GM23338 (cell line): ENCODE measurements at regions not wholly inside any gene's neighbourhood (a gene's known extent, or its start where the extent isn't known, plus 50 kb on each side); places are given as distances from the start of the nearest gene placed in this dataset.

Source experiments
- ATAC-seq: fragments of 200-7000 bp; cut with Tn5 transposase; 3 replicates; pipeline ENCODE4 v1.9.1; 2020
- DNase-seq: peaks from one replicate; pipeline ENCODE4 v3.0.0-alpha.2; 2015; ENCODE audit warnings: low spot score
- H2AFZ ChIP-seq: fragments of 200-600 bp; sonication (generic); 2 replicates; pipeline ENCODE4 v1.8.0; 2016; ENCODE audit warnings: antibody characterized with exemption, mild to moderate bottlenecking, moderate library complexity
- H3F3A ChIP-seq: fragments of 200-600 bp; sonication (generic); replicated peaks from 2 replicates; pipeline ENCODE4 v1.8.0; 2017; ENCODE audit warnings: antibody characterized with exemption, mixed run types, low read depth
- H3K27ac ChIP-seq: fragments of 200-600 bp; sonication (generic); 2 replicates; pipeline ENCODE4 v1.6.1; 2016; ENCODE audit warnings: low read depth
- H3K27me3 ChIP-seq: fragments of 200-600 bp; sonication (generic); 2 replicates; pipeline ENCODE4 v1.8.0; 2016; ENCODE audit warnings: mild to moderate bottlenecking, mixed run types, moderate library complexity; ENCODE audit not compliant: insufficient read depth
- H3K36me3 ChIP-seq: fragments of 200-600 bp; sonication (generic); 2 replicates; pipeline ENCODE4 v1.8.0; 2016; ENCODE audit warnings: mild to moderate bottlenecking; ENCODE audit not compliant: insufficient read depth
- H3K4me1 ChIP-seq: fragments of 200-600 bp; sonication (generic); 2 replicates; pipeline ENCODE4 v1.8.0; 2016; ENCODE audit warnings: mild to moderate bottlenecking, moderate library complexity; ENCODE audit not compliant: insufficient read depth
- H3K4me2 ChIP-seq: fragments of 200-600 bp; sonication (generic); 2 replicates; pipeline ENCODE4 v1.7.1; 2017; ENCODE audit warnings: mixed run types
- H3K4me3 ChIP-seq: fragments of 200-600 bp; sonication (generic); 2 replicates; pipeline ENCODE4 v1.6.1; 2016; ENCODE audit warnings: mixed run types
- H3K79me2 ChIP-seq: fragments of 200-600 bp; sonication (generic); replicated peaks from 2 replicates; pipeline ENCODE4 v1.8.0; 2017; ENCODE audit warnings: mild to moderate bottlenecking; ENCODE audit not compliant: insufficient read depth
- H3K9me2 ChIP-seq: fragments of 200-600 bp; sonication (generic); 2 replicates; pipeline ENCODE4 v1.8.0; 2017; ENCODE audit not compliant: insufficient read depth
- H4K20me1 ChIP-seq: fragments of 200-600 bp; sonication (generic); replicated peaks from 2 replicates; pipeline ENCODE4 v1.8.0; 2017; ENCODE audit warnings: mild to moderate bottlenecking; ENCODE audit not compliant: insufficient read depth
- H3K27ac Mint-ChIP-seq: 2 replicates; pipeline ENCODE4 v1.8.0; 2020; ENCODE audit warnings: inconsistent platforms, mild to moderate bottlenecking, moderate library complexity, mixed read lengths
- H3K27me3 Mint-ChIP-seq: 3 replicates; pipeline ENCODE4 v1.8.0; 2022; ENCODE audit warnings: low read depth, mild to moderate bottlenecking, moderate library complexity, mixed read lengths, inconsistent platforms; ENCODE audit not compliant: insufficient read depth, poor library complexity
- H3K36me3 Mint-ChIP-seq: 3 replicates; pipeline ENCODE4 v1.8.0; 2021; ENCODE audit warnings: low read depth, mild to moderate bottlenecking, inconsistent platforms, moderate library complexity, mixed read lengths
- H3K4me1 Mint-ChIP-seq: 3 replicates; pipeline ENCODE4 v1.8.0; 2020; ENCODE audit warnings: mild to moderate bottlenecking, inconsistent platforms, mixed read lengths
- H3K4me3 Mint-ChIP-seq: 3 replicates; pipeline ENCODE4 v1.8.0; 2021; ENCODE audit warnings: moderate library complexity, mild to moderate bottlenecking, inconsistent platforms, mixed read lengths
- H3K9me3 Mint-ChIP-seq: 3 replicates; pipeline ENCODE4 v1.8.0; 2020; ENCODE audit warnings: moderate library complexity, mild to moderate bottlenecking, inconsistent platforms, mixed read lengths
- CTCF ChIP-seq, 2 experiments: fragments of 200-600 bp in 1 of 2; sonication (generic) in 1 of 2; conservative IDR thresholded peaks; 2 replicates each; pipeline versions ENCODE4 v1.5.1 to v1.6.1; 2016 to 2017; ENCODE audit warnings: antibody characterized with exemption in 2 of 2, low read depth in 2 of 2, mild to moderate bottlenecking in 2 of 2, moderate library complexity in 1 of 2
- ETS1 ChIP-seq: IDR thresholded peaks from 2 replicates; pipeline ENCODE4 v1.6.1; 2016; ENCODE audit warnings: antibody characterized with exemption
- EZH2phosphoT487 ChIP-seq: fragments of 200-600 bp; sonication (generic); IDR thresholded peaks from one replicate; pipeline ENCODE4 v1.8.1; 2018; ENCODE audit warnings: antibody characterized with exemption; ENCODE audit not compliant: unreplicated experiment
- JUNB ChIP-seq: IDR thresholded peaks from one replicate; pipeline ENCODE4 v1.6.1; 2016; ENCODE audit warnings: antibody characterized with exemption; ENCODE audit not compliant: unreplicated experiment
- POLR2AphosphoS5 ChIP-seq: IDR thresholded peaks from 2 replicates; pipeline ENCODE4 v1.6.1; 2016; ENCODE audit warnings: antibody characterized with exemption, low read depth
- REST ChIP-seq: IDR thresholded peaks from one replicate; pipeline ENCODE4 v1.6.1; 2018; ENCODE audit warnings: antibody characterized with exemption; ENCODE audit not compliant: unreplicated experiment
- ZNF462 ChIP-seq: fragments of 250-450 bp; sonication (Bioruptor Pico); IDR thresholded peaks from 2 replicates; pipeline ENCODE4 v1.5.0; 2020; ENCODE audit warnings: mild to moderate bottlenecking, moderate library complexity

GRCh38 chr7:153331427-153331826 is 571.9 kb downstream of the ACTR3B start (continued):
- TF ChIP-seq JUNB (no peak), ETS1 (no peak)

GRCh38 chr7:153354071-153354470 is 594.5 kb downstream of the ACTR3B start:
- Mint-ChIP-seq H3K36me3 (peaks cover 8% of the 10 kb centered on the region; the same call in 2 of the 3 replicates), H3K27me3 (no peaks in the 10 kb centered on the region), H3K4me1 (no peaks in the 10 kb centered on the region), H3K4me3 (no peak overlapping the region), H3K27ac (no peak overlapping the region), H3K9me3 (peaks cover 89% of the 10 kb centered on the region)
- no peaks in the 10 kb centered on the region for H3K79me2 ChIP-seq
- H3K9me2 ChIP-seq: no peaks in the 10 kb centered on the region
- no peaks in the 10 kb centered on the region for H3F3A ChIP-seq
- H4K20me1 ChIP-seq: no peaks in the 10 kb centered on the region
- H2AFZ ChIP-seq: no peak overlapping the region
- H3K4me3 ChIP-seq: no peak overlapping the region
- no peaks in the 10 kb centered on the region for H3K27me3 ChIP-seq
- DNase-seq (no peak), ATAC-seq (no peak)
- TF ChIP-seq CTCF (conservative IDR thresholded peaks at IDR 0.05; ENCODE audit: low read depth in 2 of 2) (no peak), EZH2phosphoT487 (no peak), POLR2AphosphoS5 (no peak), REST (no peak), JUNB (no peak), ZNF462 (CRISPR knock-in tag) (no peak)
- H3K4me1 ChIP-seq: no peaks in the 10 kb centered on the region
- no peak overlapping the region for H3K4me2 ChIP-seq
- H3K27ac ChIP-seq: no peak overlapping the region
- peaks cover 9% of the 10 kb centered on the region for H3K36me3 ChIP-seq
